Upper lobe of left lung (tissue), 4 donors: ENCODE measurements at regions not wholly inside any gene's neighbourhood (a gene's known extent, or its start where the extent isn't known, plus 50 kb on each side); places are given as distances from the start of the nearest gene placed in this dataset.

Experiments
- CTCF ChIP-seq, 6 experiments: fragments of 450-650 bp in 4 of 6; fragments of 200-600 bp in 2 of 6; sonication (generic) in 2 of 6; IDR thresholded peaks; one replicate each; pipeline ENCODE4 v1.5.1; 2016 to 2019; ENCODE audit warnings: antibody characterized with exemption in 6 of 6
- EP300 ChIP-seq, 4 donors: sonication (generic); formaldehyde crosslinking; IDR thresholded peaks; one replicate each; pipeline ENCODE4 v1.5.1; 2017; ENCODE audit warnings: antibody characterized with exemption in 4 of 4, control low read depth in 2 of 4

GRCh38 chr19:20471431-20471830 lies 94.2 kb downstream of the ZNF737 start:
- TF ChIP-seq EP300 (IDR thresholded peaks at IDR 0.05) (no peak), CTCF (IDR thresholded peaks at IDR 0.05) (no peak)
